GM18873 (cell line): ENCODE measurements at regions not wholly inside any gene's neighbourhood (a gene's known extent, or its start where the extent isn't known, plus 50 kb on each side); places are given as distances from the start of the nearest gene placed in this dataset.
"Not testable (repeated sequence)": the region's sequence is repeated elsewhere in the genome, so short reads cannot be mapped to it uniquely, and the experiment has no call there.

ENCODE experiments used
- ATAC-seq: cut with Tn5 transposase; IDR thresholded peaks from one replicate; pipeline ENCODE4 v1.9.1; 2021; ENCODE audit warnings: mild to moderate bottlenecking, moderate library complexity, moderate number of reproducible peaks; ENCODE audit not compliant: unreplicated experiment, low FRiP score

- ATAC-seq, result no peak
These were observed 554.1 kb downstream of the MAT2B start for GRCh38 chr5:164059471-164059870.

DNA sequence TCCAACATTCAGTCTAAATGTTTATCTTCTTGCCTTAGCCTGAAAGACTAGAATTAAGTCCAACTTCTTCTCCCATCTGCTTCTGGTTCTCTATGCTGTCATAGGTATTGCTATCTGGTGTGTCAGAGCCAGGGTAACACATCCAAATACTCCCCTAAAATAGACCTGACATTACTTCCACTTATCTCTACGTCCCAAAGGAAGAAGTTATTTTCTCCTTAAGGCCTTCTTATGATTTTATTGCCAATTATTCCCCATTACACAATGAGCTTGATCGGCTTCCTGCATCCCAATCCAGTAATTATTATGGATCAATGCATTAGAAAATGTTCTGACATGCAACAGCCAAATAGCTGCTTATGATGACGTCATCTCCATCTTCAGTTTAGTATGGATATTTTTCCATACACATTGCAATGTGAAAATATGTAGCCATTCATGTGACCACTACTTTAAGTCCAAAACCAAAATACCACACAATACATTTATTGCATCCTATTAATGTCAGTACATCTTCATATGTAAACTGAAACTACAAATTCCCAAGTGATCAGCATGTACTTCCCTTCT is 555.5 kb downstream of the MAT2B start:
- ATAC-seq, result no peak

DNA sequence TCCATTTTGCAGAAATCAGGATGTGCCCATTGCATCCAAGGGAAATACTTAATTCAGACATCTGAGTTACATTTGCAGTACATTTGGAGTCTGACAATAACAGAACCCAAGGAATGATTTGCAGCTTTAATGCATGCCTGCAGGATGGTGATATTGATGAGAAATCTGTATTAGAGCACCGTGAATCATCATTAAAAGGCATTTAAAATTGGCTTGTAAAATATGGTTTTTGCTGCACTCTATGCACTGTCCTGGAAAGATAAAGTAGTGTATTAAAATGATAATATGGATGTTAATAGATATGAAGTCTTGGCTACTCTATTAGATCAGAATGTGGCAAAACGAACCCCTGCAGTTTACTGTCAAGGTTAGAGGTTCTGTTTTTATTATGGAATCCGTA is 556.9 kb downstream of the MAT2B start:
- no peak for ATAC-seq

GRCh38 chr5:164065266-164065665 is 559.8 kb downstream of the MAT2B start:
- no peak for ATAC-seq

GRCh38 chr5:164071671-164072070 is 566.3 kb downstream of the MAT2B start:
- ATAC-seq, result no peak

GRCh38 chr5:164073081-164073480 is 567.7 kb downstream of the MAT2B start:
- no peak for ATAC-seq

- no peak for ATAC-seq
These were observed 571.1 kb downstream of the MAT2B start for GRCh38 chr5:164076556-164076955.

DNA sequence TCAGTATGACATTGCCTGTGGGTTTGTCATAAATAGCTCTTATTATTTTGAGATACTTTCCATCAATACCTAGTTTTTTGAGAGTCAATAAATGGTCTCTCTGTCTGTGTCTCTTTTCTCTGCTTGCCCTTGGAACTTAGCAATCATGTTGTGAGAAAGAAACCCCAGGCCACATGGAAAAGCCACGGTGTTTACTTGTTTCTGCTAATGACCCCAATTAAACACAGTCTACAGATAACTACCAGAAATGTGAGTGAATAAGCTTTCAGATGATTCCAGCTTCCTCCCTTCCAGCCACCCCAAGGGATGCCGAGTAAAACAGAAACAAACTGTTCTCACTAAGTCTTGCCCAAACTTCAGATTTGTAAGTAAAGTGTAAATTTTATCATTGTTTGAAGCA is 584.9 kb downstream of the MAT2B start:
- no peak for ATAC-seq

DNA sequence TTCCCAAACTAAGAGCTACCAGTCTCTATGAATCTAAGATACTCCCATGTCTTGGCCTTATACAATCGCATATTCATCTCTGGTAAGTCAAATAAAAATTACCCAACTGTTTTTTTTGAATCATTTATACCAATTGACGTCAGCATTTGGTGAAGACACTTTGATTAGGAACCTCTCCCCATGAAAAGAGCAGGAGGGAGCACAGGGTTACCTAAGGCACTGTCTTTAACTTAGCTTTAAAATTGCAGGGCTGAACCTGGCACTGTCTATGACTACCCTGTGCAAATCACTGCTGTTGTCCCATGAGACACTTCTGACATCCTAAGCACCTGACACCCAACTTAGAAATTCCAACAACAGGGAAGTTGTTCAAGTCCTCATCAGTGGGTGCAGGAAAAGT is 586.4 kb downstream of the MAT2B start:
- ATAC-seq, result no peak

GRCh38 chr5:164094291-164094690 is 588.9 kb downstream of the MAT2B start:
- no peak for ATAC-seq

- no peak for ATAC-seq
These were observed 592.3 kb downstream of the MAT2B start for GRCh38 chr5:164097749-164098148.

DNA sequence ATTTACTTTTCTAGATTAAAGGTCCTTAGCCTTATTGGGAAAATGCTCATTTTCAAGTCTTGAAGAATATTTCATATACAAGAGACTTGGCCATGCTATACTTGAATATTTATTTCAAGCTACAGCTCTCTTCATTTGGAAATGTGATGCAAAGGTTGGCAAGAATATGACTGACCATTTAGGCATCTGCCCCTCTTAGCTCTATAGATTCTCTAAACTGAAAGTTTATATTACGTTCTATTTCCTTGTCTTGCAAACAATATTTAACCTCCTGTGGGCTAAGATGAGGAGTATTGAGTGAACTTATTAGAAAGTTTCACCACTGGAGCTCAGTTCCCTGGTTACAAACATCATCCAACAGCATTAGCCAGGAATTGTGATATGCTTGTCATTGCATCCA is 593.1 kb downstream of the MAT2B start:
- ATAC-seq, result no peak

DNA sequence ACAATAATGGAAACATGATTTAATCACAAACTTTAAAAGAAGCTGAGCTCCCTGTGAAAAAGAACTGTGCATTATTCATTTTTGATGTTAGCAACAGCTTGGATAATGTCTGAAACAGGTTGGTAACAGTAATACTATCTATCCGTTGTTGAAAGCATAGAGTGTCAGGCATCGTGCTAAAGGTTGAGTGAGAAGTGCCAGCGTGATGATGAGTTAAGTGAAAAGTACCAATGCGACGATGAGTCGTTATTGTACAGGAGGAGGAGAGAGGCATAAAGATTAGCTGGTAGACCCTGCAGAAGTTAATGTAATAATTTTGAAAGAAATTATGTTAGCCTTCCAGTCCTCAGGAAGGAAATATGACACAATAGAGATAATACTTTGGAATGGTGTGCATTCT is 593.6 kb downstream of the MAT2B start:
- no peak for ATAC-seq

- no peak for ATAC-seq
These were observed 610.0 kb downstream of the MAT2B start for GRCh38 chr5:164115420-164115819.

GRCh38 chr5:164119806-164120447 is 614.5 kb downstream of the MAT2B start:
- ATAC-seq, result peak; percentile 85

GRCh38 chr5:164127527-164127926 is 622.1 kb downstream of the MAT2B start:
- no peak for ATAC-seq

GRCh38 chr5:164132358-164132757 is 626.9 kb downstream of the MAT2B start:
- ATAC-seq, result no peak

DNA sequence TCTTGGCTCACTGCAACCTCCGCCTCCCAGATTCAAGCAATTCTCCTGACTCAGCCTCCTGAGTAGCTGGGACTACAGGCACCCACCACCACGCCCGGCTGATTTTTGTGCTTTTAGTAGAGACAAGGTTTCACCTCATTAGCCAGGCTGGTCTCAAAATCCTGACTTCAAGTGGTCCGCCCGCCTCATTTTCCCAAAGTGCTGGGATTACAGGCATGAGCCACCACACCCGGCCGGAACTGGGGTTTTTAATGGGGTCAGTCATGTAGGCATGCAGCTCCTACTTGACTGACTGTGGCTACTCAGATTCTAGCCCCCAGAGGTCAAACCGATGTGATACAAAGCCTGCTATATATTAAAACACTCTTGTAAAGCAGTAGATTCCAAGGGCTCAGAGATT is 631.7 kb downstream of the MAT2B start:
- ATAC-seq, result no peak

DNA sequence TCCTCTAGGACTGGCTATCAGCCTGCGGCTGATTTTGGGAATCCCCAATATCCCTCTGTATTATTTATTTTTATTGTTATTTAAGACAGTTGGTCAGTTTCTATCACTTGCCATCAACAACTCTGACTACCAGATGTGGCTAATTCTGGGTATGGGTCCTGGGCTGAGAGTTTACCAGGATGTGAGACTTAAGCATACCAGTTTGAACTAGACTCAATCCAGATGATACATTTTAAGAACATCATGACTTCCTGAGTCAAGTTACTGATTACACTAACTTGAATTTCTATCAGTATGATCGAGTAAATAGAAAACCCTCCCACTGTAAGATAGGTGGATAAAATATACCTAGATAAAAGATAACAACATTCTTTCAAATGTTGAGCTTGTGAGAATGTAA is 634.0 kb downstream of the MAT2B start:
- peak; percentile 64 for ATAC-seq

- ATAC-seq, result no peak
These were observed 640.0 kb downstream of the MAT2B start for GRCh38 chr5:164145458-164145857.

- no peak for ATAC-seq
These were observed 640.8 kb downstream of the MAT2B start for GRCh38 chr5:164146223-164146622.

GRCh38 chr5:164148292-164148691 is 642.9 kb downstream of the MAT2B start:
- no peak for ATAC-seq

DNA sequence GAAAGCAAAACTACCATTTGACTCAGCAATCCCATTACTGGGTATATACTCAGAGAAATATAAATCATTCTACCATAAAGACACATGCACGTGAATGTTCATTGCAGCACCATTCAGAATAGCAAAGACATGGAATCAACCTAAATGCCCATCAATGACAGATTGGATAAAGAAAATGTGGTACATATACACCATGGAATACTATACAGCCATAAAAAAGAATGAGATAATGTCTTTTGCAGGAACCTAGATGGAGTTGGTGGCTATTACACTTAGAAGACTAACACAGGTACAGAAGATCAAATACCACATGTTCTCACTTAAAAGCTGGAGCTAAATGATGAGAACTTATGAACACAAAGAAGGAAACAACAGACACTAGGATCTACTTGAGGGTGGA is 647.1 kb downstream of the MAT2B start:
- ATAC-seq, result not testable (repeated sequence)
